ENCODE measurements at regions not wholly inside any gene's neighbourhood (a gene's known extent, or its start where the extent isn't known, plus 50 kb on each side); places are given as distances from the start of the nearest gene placed in this dataset.

- Histone ChIP-seq H4K20me1 (ENCODE audit: low read depth, low read length) (no peaks in the 10 kb centered on the region), H3K27me3 (ENCODE audit: low read length) (no peaks in the 10 kb centered on the region), H3K9me2 (replicated peaks; ENCODE audit: insufficient read depth, low read length) (no peaks in the 10 kb centered on the region), H2AFZ (ENCODE audit: low read depth, low read length, severe bottlenecking) (no peak overlapping the region), H3K79me2 (ENCODE audit: insufficient read depth, low read length) (no peaks in the 10 kb centered on the region), H3F3A (ENCODE audit: insufficient read depth) (no peaks in the 10 kb centered on the region), H3K27ac (ENCODE audit: low read depth, low read length) (no peak overlapping the region), H3K36me3 (ENCODE audit: low read length) (no peaks in the 10 kb centered on the region), H3K9ac (ENCODE audit: low read length) (no peak overlapping the region), H3K4me3 (ENCODE audit: insufficient read depth, low read length, poor library complexity, severe bottlenecking) (no peak overlapping the region), H3K9me3 (ENCODE audit: insufficient read depth, low read length) (no peaks in the 10 kb centered on the region), H3K4me2 (ENCODE audit: low read depth, low read length, poor library complexity, severe bottlenecking) (no peak overlapping the region)
- TF ChIP-seq, protein P1, sequence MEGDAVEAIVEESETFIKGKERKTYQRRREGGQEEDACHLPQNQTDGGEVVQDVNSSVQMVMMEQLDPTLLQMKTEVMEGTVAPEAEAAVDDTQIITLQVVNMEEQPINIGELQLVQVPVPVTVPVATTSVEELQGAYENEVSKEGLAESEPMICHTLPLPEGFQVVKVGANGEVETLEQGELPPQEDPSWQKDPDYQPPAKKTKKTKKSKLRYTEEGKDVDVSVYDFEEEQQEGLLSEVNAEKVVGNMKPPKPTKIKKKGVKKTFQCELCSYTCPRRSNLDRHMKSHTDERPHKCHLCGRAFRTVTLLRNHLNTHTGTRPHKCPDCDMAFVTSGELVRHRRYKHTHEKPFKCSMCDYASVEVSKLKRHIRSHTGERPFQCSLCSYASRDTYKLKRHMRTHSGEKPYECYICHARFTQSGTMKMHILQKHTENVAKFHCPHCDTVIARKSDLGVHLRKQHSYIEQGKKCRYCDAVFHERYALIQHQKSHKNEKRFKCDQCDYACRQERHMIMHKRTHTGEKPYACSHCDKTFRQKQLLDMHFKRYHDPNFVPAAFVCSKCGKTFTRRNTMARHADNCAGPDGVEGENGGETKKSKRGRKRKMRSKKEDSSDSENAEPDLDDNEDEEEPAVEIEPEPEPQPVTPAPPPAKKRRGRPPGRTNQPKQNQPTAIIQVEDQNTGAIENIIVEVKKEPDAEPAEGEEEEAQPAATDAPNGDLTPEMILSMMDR (IDR thresholded peaks at IDR 0.05; ENCODE audit: insufficient read depth, low read length, poor library complexity, severe bottlenecking): no peak
These were observed 88.2 kb upstream of the ABCD3 start for GRCh38 chr1:94329986-94330385.

GRCh38 chr1:94329276-94329675, 88.9 kb upstream of the ABCD3 start:
- no peaks in the 10 kb centered on the region for H3K9me2 ChIP-seq (replicated peaks; ENCODE audit: insufficient read depth, low read length)
- H3F3A ChIP-seq (ENCODE audit: insufficient read depth): no peaks in the 10 kb centered on the region
- no peaks in the 10 kb centered on the region for H3K27me3 ChIP-seq (ENCODE audit: low read length)
- no peaks in the 10 kb centered on the region for H4K20me1 ChIP-seq (ENCODE audit: low read depth, low read length)
- H2AFZ ChIP-seq (ENCODE audit: low read depth, low read length, severe bottlenecking): no peak overlapping the region
- no peaks in the 10 kb centered on the region for H3K9me3 ChIP-seq (ENCODE audit: insufficient read depth, low read length)
- TF ChIP-seq, protein P1 (IDR thresholded peaks at IDR 0.05; ENCODE audit: insufficient read depth, low read length, poor library complexity, severe bottlenecking): no peak
- no peak for TF ChIP-seq EZH2phosphoT487 (conservative IDR thresholded peaks at IDR 0.05; ENCODE audit: low read length)
- no peak overlapping the region for H3K27ac ChIP-seq (ENCODE audit: low read depth, low read length)
- H3K9ac ChIP-seq (ENCODE audit: low read length): no peak overlapping the region
- H3K4me3 ChIP-seq (ENCODE audit: insufficient read depth, low read length, poor library complexity, severe bottlenecking): no peak overlapping the region
- H3K4me2 ChIP-seq (ENCODE audit: low read depth, low read length, poor library complexity, severe bottlenecking): no peak overlapping the region
- H3K36me3 ChIP-seq (ENCODE audit: low read length): no peaks in the 10 kb centered on the region
- no peaks in the 10 kb centered on the region for H3K79me2 ChIP-seq (ENCODE audit: insufficient read depth, low read length)

GRCh38 chr1:94327001-94327690, 89.8 kb upstream of the ARHGAP29 start:
- H3K36me3 ChIP-seq (ENCODE audit: low read length): no peaks in the 10 kb centered on the region
- no peak overlapping the region for H3K27ac ChIP-seq (ENCODE audit: low read depth, low read length)
- H3K9ac ChIP-seq (ENCODE audit: low read length): no peak overlapping the region
- no peaks in the 10 kb centered on the region for H3K9me2 ChIP-seq (replicated peaks; ENCODE audit: insufficient read depth, low read length)
- H2AFZ ChIP-seq (ENCODE audit: low read depth, low read length, severe bottlenecking): no peak overlapping the region
- H3K79me2 ChIP-seq (ENCODE audit: insufficient read depth, low read length): no peaks in the 10 kb centered on the region
- no peaks in the 10 kb centered on the region for H4K20me1 ChIP-seq (ENCODE audit: low read depth, low read length)
- H3K4me3 ChIP-seq (ENCODE audit: insufficient read depth, low read length, poor library complexity, severe bottlenecking): no peak overlapping the region
- TF ChIP-seq, protein P1 (IDR thresholded peaks at IDR 0.05; ENCODE audit: insufficient read depth, low read length, poor library complexity, severe bottlenecking): no peak
- TF ChIP-seq EZH2phosphoT487 (conservative IDR thresholded peaks at IDR 0.05; ENCODE audit: low read length): no peak
- no peaks in the 10 kb centered on the region for H3K27me3 ChIP-seq (ENCODE audit: low read length)
- no peaks in the 10 kb centered on the region for H3F3A ChIP-seq (ENCODE audit: insufficient read depth)
- no peaks in the 10 kb centered on the region for H3K9me3 ChIP-seq (ENCODE audit: insufficient read depth, low read length)
- H3K4me2 ChIP-seq (ENCODE audit: low read depth, low read length, poor library complexity, severe bottlenecking): no peak overlapping the region
